Stomach (tissue), 4 donors: ENCODE measurements at regions not wholly inside any gene's neighbourhood (a gene's known extent, or its start where the extent isn't known, plus 50 kb on each side); places are given as distances from the start of the nearest gene placed in this dataset.
"Not testable (repeated sequence)": the region's sequence is repeated elsewhere in the genome, so short reads cannot be mapped to it uniquely, and the experiment has no call there.

Experiments used
- CTCF ChIP-seq, 7 experiments: fragments of 450-650 bp in 4 of 7; fragments of 200-600 bp in 3 of 7; sonication (generic) in 3 of 7; IDR thresholded peaks; one replicate each; pipeline ENCODE4 v1.5.1; 2016 to 2019; ENCODE audit warnings: antibody characterized with exemption in 7 of 7, control low read depth in 2 of 7, mild to moderate bottlenecking in 1 of 7
- EP300 ChIP-seq: sonication (generic); formaldehyde crosslinking; IDR thresholded peaks from one replicate; pipeline ENCODE4 v1.6.1; 2017; ENCODE audit warnings: antibody characterized with exemption
- POLR2A ChIP-seq, 4 donors: fragments of 450-650 bp; IDR thresholded peaks; one replicate each; pipeline ENCODE4 v1.6.1; 2016; ENCODE audit warnings: antibody characterized with exemption in 4 of 4, control low read depth in 2 of 4, mild to moderate bottlenecking in 1 of 4, moderate library complexity in 1 of 4
- POLR2AphosphoS5 ChIP-seq, 3 donors: sonication (generic); formaldehyde crosslinking; IDR thresholded peaks; one replicate each; pipeline ENCODE4 v1.6.1; 2016; ENCODE audit warnings: antibody characterized with exemption in 3 of 3

DNA sequence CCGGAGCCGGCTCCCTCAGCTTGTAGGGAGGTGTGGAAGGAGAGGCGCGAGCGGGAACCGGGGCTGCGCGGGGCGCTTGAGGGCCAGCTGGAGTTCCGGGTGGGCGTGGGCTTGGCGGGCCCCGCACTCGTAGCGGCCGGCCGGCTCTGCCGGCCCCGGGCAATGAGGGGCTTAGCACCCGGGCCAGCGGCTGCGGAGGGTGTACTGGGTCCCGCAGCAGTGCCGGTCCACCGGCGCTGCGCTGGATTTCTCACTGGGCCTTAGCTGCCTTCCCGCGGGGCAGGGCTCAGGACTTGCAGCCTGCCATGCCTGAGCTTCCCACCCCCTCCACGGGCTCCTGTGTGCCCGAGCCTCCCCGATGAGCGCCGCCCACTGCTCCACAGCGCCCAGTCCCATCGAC, 404.3 kb downstream of the ZBBX start:
- not testable (repeated sequence) for TF ChIP-seq CTCF (IDR thresholded peaks at IDR 0.05); POLR2AphosphoS5 (IDR thresholded peaks at IDR 0.05); EP300; POLR2A (IDR thresholded peaks at IDR 0.05)
